Esophagus mucosa (tissue), 1 donor: ENCODE measurements at regions not wholly inside any gene's neighbourhood (a gene's known extent, or its start where the extent isn't known, plus 50 kb on each side); places are given as distances from the start of the nearest gene placed in this dataset.
"Not testable (repeated sequence)": the region's sequence is repeated elsewhere in the genome, so short reads cannot be mapped to it uniquely, and the experiment has no call there.

Experiments used
- ATAC-seq: fragments of 200-7000 bp; cut with Tn5 transposase; one replicate; pipeline ENCODE4 v1.9.1; 2020
- donor health status: DM: yes; HTN: yes; CAD: no.

DNA sequence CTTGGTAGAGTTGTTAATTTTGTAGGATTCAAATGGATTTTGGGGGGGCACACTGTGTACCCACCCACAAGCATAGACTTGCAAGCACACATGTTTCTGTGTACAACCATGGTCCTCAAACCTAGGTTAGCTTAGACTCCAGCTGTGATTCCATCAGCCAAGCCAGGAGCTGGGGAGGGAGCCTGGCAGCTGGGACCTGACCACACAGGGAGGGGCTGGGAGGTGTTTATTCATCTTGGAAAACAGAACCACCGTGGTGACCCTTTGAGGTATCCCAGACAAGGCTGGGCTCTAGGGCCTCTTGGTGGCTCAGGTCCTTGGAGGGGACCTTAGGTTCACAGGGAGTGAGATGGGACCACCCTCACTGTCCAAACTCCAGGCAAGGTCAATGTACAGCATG is 410.3 kb downstream of the NEBL start:
- no peak for ATAC-seq

DNA sequence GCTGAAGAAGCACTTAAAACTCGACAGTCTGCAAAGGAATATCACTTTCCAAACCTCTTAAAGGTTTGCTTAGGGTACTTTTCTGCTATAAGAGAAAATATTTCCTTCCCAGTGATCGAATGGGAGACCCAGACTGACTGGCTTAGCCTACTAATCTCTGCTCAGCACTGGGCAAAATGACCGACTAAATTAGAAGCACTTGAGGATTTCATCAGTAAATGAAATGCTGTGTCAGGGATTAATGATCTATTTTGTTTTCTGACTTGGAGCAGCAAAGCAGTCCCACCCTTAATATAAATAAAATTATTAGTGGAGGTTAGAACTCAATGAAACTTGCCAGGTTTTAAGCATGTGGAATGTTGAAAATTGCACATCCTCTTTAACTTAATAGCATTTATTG is 411.6 kb downstream of the NEBL start:
- no peak for ATAC-seq

DNA sequence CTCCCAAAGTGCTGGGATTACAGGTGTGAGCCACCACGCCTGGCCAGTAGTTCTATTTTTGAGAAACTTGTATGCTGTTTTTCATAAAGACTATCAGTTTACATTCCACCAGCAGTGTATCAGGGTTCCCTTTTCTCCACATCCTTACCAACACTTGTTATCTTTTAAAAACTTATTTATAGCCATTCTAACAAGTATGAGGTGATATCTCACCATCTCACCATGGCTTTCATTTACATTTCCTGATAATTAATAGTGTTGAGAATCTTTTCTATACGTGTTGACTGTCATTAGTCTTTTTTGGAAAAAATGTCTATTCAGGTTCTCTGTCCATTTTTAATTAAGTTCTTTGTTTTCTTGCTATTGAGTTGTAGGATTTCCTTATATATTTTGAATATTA is 416.1 kb downstream of the NEBL start:
- no peak for ATAC-seq

DNA sequence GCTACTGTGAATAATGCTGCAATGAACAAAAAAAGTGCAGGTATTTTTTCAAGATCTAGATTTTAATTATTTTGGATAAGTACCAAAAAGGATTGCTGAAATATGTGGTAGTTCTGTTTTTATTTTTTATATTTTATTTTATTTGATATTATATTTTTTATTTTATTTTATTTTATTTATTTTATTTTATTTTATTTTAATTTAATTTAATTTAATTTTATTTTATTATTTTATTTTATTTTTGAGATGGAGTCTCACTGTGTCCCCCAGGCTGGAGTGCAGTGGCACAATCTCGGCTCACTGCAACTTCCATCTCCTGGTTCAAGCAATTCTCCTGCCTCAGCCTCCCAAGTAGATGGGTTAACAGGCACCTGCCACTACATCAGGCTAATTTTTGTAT is 416.5 kb downstream of the NEBL start:
- ATAC-seq = not testable (repeated sequence)

DNA sequence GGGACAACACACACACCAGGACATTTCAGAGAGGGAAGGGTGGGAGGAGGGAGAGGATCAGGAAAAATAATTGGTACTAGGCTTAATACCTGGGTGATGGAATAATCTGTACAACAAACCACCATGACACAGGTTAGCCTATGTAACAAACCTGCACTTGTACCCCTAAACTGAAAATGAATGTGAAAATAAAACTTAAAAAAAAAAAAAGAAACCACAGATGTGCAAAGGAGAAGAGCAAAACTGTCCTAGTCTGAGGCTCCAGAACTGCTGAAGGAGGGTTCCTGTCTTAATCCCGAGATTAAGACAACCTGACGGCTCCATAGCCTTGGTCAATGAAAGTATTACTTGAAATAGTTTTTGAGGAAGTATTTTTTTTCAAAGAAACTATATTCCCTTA is 423.0 kb downstream of the NEBL start:
- ATAC-seq = no peak

DNA sequence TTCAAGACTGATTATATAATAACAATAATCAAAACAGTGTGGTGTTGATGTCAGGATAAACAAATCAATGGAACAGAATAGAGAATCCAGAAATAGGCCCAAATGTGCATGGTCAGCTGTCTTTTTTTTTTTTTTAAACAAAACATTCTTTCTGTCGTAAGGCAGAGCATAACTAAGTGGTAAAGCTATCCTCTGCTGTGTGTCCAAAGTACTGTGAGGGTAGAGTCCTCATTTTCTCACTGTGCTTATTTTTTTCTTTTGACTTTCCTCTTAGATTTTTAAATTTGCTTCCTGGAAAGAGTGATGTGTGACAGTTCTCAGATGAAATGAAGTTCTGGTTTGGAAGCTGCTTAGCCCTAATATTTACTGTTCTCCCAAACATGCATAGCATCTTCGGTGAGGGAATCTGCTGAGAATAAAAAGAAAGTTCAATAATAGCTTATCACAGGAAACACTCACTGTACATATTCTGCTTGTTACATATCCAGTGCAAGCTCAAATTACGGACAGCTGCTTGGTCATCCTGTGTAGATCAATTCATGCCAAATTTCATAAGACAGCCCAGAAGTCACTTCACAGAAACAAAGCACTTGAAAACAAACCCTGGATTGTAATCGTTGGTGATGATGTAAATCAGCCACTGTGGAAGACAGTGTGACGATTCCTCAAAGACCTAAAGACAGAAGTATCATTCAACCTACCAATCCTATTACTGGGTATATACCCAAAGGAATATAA is 423.9 kb downstream of the NEBL start:
- ATAC-seq = no peak

DNA sequence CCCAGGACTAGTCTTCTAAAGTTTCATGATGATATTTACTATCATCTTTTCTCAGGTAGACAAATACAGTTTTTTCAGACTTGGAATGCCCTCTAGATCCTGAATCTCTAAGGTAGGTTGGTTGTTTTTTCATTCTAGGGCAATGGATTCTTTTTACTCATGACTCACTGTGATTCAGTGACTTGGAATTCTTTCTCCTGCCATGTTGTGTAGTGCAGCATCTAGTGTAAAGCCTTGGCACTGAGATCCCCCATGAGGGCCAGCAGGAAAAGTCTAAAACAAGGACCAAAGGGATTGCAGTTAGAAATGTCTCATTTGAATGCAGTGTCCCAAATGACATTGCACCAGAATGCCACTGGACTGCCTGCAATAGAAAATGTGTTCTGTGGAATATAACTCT is 430.4 kb downstream of the NEBL start:
- ATAC-seq = no peak

DNA sequence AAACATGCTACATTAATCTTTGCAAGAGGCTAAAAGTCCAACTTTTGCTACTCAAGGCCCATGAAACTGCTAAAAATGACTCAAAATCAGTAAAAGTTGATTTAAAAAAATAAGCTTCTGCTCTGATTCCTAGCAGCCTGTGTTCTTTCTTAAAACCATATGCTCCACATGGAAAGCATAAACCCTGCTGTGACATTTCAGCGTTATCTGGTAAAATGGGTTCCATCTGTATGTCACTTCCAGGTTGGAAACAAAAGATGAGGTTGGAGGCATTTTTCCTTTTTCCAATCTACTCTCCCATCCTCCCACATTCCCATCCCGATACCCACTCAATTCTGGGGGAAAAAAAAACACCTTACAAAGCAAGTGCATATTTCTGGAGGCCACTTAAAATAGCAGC is 439.5 kb downstream of the NEBL start:
- no peak for ATAC-seq

DNA sequence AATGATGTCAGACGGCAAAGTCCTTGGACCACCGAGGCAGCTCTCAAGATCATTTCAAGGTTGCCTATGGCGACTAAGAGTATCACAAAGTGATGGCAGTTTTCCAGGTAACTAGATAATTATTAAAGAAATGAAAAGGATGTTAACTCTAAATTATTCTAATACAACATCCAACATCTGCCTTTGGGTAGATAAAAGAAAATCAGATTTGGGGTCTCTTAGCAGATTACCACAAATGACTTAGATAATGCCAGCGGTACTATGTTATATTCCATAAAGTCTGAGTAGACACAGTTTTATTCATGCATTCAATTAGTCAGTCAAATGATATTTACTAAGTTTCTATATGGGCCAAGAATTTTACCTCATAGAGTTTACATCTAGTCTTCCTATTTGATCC is 441.3 kb downstream of the NEBL start:
- ATAC-seq = no peak

DNA sequence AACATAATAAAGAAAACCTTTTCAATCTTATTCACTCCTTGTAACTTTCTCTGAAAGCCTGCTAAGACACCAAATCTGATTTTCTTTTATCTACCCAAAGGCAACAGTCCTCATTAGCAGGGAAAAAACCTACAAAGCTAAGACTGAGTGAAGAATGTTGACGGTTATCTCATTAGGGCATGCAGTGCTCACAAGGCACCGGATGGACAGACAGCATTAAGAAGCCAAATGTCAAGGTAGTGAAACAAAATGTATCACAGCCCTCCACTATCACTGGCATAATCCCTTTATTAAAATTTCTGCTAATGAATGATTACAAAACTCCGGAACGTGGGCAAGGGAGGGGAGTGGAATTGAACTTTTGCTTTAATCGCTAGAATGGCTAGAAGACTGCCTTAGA is 442.8 kb downstream of the NEBL start:
- ATAC-seq = no peak

DNA sequence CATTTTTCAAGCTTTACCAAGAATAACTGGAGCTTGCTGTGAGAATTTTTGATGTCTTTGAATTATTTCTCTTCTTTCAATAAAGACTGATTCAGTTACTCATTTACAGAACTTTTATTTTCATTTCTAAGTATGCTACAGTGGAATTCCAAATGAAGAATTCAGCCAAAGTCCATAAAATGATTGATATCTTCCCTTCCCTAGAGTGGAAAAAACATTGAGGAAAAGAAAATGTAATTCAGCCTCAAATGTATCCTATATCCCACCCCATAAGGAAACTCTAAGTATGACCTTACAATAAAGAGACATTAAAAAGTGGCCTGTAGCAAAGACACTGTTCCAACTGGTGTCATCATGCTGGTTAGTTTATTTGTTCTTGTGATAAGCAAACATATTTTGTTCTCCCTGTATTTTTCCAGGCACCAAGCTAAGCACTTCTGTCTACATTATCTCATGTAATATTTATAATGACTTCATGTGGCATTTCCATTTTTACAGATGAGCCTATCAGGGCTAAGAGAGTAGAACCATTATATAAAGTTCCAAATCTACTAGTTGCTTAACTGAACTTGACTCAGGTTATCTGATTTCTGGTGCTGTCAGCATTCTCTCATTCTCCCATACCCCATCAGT is 450.4 kb downstream of the NEBL start:
- no peak for ATAC-seq

DNA sequence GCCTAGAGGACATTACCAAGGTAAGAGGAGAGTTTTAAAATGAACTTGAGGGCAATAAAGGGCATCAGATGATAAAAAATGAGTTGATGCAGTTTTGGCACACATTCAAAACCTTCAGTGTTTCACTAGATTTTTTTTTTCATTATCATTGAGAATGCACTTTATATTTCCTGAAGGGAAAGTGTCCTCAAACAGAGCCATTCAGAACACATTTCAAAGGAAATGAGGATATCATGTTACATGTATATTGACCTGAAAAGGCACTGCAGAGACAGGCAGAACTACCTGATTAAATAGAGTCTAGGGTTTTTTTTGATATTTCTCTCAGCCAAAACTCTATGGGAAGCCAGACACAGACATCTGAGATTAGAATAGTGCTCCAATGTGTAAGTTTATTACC is 454.0 kb downstream of the NEBL start:
- ATAC-seq = no peak

DNA sequence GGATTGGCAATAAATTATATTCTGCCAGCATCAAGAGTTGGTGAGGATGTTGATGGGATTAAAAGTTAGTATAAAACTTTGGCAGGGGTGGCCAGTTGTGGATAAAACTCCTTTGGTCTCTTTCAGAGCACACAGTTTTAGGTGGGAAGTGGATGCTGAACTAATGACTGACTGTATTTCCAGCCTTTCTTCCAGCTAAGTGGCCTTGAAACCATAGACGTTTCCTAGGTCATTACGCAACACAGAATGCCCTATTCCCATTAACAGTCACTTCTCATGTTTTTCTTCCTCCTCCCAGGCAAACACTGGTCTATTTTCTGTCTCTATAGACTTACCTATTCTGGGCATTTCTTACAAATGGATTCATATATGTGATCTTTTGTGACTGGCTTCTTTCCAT is 467.4 kb downstream of the NEBL start:
- no peak for ATAC-seq

DNA sequence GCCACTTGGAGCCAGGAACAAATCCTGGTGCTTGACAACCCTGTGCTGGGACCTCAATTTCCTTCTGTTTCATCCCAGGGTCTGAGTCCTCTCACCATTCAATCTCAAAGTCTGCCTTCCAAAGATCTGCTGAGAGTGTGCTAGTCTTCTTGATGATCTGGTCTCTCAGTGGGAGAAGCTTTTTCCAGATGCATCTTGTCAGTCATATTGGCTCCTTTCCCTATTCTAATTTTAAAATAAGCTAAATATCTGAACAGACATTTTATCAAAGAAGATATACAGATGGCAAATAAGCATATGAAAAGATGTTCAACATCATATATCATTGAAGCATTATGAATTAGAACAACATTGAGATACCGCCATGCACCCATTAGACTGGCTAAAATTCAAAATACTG is 469.3 kb downstream of the NEBL start:
- ATAC-seq = no peak

DNA sequence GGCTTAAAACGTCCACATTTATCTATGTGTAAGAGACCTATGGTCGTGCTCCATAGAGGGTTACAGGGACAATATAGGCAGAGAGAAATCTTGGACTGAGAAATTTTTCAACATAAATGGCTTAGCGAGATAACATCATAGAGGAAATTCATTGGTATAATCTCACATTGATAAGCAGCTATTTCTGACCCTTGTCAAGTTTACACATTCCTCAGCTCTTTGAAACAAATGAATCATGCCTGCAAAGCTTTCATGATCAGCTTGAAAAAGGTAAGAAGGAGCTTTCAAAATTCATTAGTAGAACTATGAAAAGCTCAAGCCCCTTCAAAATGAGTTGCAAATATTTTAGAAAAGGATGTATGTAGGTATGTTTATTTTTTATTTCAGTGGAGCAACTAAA is 478.8 kb downstream of the NEBL start:
- ATAC-seq = no peak

DNA sequence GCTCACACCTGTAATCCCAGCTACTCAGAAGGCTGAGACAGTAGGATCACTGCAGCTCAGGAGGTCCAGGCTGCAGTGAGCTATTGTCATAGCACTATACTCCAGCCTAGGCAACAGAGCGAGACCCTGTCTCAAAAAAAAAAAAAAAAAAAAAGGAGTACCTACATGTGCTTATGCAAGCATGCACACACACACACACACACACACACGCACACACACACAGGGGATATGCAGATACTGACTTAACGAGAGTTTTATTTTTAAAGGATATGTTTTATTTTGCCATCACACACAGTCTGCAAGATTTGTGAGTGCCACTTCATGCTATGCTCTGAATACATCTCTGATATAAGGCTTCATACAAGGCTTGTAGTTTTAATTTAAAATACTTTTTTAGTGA is 479.3 kb downstream of the NEBL start:
- ATAC-seq = no peak

DNA sequence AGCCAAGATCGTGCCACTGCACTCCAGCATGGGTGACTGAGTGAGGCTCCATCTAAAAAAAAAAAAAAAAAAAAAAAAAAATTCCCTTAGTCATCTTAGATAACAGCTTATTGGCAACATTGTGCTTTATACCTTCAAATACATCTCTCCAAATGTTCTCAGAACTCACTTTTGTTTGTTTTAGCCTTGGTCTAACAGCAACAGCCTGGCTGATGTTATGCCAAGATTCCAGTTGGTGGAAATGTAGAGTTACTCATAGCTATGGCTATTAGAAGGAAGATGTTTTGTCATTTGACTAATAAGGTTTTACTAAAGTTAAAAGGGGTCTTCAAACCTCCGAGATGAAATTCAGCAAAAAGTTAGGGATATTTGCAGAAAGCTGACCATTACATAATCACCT is 481.4 kb downstream of the NEBL start:
- no peak for ATAC-seq

DNA sequence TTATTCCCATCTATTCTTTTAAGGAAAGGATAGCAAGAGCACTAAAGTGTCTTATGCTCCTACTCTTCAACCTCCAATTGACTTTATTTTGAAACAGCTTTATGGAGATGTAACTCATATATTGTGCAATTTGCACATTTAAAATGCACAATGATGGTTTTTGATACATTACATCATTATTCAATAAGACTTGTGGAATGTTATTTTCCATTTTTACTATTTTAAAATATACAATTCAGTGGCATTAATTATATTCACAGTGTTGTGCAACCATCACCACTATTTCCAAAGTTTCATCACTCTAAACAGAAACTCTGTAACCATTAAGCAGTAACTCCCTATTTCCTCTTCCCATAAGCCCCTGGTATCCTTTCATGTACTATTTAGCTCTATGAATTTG is 489.8 kb downstream of the NEBL start:
- ATAC-seq = no peak

DNA sequence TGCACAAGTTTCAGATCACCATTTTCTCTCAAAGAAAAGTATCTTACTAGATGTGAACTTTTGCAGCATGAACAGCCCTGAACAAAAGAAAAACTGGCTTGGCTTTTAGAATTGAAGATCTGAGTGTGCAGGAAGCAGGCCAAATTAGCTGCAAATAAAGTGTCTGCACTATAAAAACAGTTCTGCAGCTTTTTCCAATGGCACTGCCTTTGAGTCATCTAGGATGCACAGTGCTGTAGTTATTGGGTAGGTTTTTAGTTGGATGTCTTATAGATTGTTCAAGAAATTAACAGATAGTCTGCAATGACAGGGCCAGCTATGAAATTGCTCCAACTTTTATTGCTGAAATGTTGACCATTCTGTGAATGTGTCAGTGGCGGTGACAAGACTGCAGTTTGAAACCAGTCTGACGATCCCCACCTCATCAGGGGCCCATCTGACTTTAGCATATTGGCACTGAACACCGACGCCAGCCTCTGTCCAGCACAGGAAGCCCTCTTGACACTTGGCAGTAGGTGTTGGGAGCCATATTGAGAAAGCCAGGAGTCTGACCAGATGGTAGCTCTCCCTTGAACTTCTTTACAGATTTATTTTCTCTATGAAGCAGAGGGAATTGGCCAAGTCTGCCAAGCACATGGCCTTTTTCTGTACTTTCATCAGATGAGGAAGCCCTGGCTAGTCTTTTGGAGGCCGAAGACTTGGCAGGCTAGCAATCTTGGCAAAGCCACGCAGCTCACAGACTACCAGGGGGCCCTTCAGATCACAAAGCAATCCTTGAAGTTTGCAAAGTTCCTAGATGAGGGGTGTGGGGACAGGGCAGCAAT is 490.6 kb downstream of the NEBL start:
- no peak for ATAC-seq

DNA sequence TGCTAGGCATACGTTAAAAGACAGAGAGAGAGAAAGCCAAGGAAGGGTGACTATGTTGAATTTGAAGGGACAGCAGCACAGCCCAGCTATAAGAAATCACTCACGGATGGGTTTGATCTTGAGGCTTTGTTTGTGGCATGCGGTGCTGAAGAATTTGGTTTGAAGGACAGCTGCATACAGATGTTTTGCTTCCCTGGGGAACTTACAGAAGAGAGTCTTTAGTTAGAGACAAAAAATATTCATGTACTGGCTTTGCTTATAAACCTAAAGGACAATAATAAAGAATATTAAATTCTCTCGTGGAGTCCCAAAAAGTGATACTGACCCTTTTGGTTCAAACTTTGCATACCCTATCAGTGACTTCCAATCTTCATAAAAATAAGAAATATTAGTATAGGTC is 491.4 kb downstream of the NEBL start:
- no peak for ATAC-seq

DNA sequence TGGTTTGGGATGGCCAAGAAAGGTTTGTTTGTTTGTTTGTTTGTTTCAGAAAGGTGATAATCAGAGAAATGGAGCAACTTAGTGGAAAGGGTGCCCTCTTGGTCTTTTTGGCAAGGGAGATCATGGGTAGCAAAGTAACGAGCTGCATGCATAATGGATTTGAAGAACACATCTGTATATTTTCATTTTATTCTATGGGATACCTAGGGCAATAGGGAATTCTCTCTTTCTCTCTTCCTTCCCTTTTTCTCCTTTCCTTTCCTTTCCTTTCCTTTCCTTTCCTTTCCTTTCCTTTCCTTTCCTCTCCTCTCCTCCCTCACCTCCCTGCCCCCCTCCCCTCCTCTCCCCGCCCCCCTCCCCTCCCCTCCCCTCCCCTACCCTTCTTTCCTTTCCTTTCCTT is 492.1 kb downstream of the NEBL start:
- no peak for ATAC-seq

DNA sequence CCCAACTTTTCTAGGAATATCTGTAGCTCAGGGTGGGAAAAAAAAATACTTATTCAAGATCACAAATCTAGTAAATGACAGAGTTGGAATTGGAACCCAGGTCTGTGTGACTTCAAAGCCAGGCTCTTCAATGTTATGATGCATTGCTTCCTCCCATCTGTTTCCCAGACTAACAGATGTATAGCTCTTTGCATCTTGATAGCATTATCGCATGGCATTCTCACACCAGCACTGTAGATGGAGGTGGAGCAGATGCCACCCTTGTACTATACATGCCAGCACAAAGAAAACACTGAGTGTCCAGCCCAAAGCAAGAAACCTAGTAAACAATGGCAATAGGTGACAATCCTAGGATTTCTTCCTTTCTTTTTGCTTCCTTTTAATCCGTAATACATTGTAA is 497.3 kb downstream of the NEBL start:
- ATAC-seq = no peak

DNA sequence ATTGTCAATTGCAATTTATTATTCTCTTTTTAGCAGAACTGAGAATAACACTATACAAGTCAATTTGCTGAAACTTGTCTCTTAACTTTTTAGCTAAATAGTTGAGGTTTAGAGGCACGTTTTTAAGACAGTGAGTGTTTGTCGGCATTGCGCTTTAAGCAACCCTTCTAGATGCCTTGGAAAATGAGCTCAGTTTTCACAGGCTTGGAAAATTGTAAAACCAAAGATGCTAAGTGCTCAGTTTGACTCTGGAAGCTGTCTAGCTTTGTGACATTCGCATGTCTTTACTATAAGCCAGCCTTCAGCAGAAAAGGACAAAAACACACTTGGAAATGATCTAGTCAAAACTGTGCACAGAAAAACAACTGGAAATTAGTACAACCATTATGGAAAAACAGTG is 500.4 kb downstream of the NEBL start:
- ATAC-seq = no peak

DNA sequence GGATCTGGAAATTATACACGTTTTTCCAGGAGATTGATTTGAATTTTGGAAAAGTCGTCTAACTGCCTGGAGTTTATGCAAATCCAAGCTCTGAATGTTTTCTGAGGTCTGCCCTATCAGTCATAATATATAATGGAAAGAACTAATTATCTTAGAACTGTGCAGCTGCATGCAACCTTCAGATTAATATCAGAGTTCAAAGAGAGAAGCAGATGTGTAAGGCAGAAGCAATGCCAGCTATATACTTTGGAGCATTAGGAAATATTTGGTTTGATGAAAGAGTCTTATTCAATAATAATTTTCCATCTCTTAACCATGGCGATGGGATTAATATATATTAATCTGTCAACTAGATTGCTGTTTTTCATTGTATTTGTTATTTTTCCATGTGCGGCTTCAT is 500.9 kb downstream of the NEBL start:
- no peak for ATAC-seq
